HUES48 (cell line): ENCODE measurements at regions not wholly inside any gene's neighbourhood (a gene's known extent, or its start where the extent isn't known, plus 50 kb on each side); places are given as distances from the start of the nearest gene placed in this dataset.

Experiments
- H3K27ac ChIP-seq: one replicate; pipeline ENCODE4 v1.7.0; 2013; ENCODE audit warnings: low read depth, low read length, inconsistent platforms
- H3K27me3 ChIP-seq: 2 replicates; pipeline ENCODE4 v1.6.1; 2013; ENCODE audit warnings: mild to moderate bottlenecking, low read length; ENCODE audit not compliant: control insufficient read depth, insufficient read depth
- H3K36me3 ChIP-seq: 2 replicates; pipeline ENCODE4 v1.6.1; 2013; ENCODE audit warnings: low read length; ENCODE audit not compliant: control insufficient read depth, insufficient read depth
- H3K4me1 ChIP-seq: 2 replicates; pipeline ENCODE4 v1.6.1; 2013; ENCODE audit warnings: mild to moderate bottlenecking, low read length; ENCODE audit not compliant: control insufficient read depth, insufficient read depth
- H3K4me3 ChIP-seq: 2 replicates; pipeline ENCODE4 v1.5.1; 2013; ENCODE audit warnings: mild to moderate bottlenecking, low read depth, low read length
- H3K9ac ChIP-seq: 2 replicates; pipeline ENCODE4 v1.6.1; 2013; ENCODE audit warnings: mild to moderate bottlenecking, low read depth, low read length, moderate library complexity
- H3K9me3 ChIP-seq: 2 replicates; pipeline ENCODE4 v1.6.1; 2013; ENCODE audit warnings: low read length; ENCODE audit not compliant: control insufficient read depth, insufficient read depth

DNA sequence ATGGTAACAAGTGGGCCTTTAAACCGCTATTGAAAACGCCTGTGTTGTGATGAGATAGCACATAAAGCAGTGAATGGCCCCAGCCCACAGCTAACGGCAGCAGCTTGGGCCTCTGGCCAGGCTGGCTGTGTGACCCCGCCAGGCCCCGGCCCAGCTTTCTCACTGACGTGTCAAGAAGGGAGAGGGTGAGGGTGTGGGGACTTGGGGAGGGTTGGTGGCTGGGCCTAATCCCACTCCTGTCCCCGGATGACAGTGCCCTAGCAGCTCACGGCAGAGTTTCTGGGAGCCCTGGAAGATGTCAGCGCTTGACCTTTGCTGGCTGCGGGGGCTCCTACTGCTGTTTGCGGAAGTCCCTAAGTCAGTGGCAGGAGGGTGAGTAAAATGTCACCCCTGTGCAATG is 88.9 kb upstream of the SHH start:
- Histone ChIP-seq H3K9me3 (peaks cover 12% of the 10 kb centered on the region), H3K27me3 (no peaks in the 10 kb centered on the region), H3K4me1 (no peaks in the 10 kb centered on the region), H3K36me3 (no peaks in the 10 kb centered on the region), H3K9ac (no peak overlapping the region), H3K4me3 (no peak overlapping the region), H3K27ac (no peak overlapping the region)

DNA sequence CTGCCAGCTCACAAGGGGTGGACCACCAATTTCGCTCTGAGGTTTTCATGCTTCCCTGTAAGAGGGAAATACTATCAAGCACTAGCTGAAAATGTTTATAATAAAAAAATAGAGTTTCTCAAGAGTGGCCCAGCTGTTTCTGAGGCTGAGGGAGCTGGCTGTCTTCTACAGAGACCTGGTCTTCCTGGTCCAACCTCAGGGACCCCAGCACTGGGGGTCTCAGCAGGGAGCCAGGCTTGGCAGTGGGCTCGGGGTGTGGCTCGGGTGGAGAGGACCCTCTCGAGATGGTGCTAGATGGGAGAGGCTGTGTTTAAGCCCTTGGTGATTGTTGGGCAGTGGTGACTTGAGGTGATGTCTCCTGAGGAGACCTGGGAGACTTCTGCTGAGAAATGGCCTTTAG is 87.3 kb upstream of the SHH start:
- Histone ChIP-seq H3K36me3 (no peaks in the 10 kb centered on the region), H3K27ac (no peak overlapping the region), H3K9ac (no peak overlapping the region), H3K27me3 (no peaks in the 10 kb centered on the region), H3K4me1 (no peaks in the 10 kb centered on the region), H3K4me3 (no peak overlapping the region), H3K9me3 (peaks cover 12% of the 10 kb centered on the region)

GRCh38 chr7:155897758-155898386 is 85.6 kb upstream of the SHH start:
- Histone ChIP-seq H3K9me3 (peaks cover 18% of the 10 kb centered on the region), H3K4me3 (no peak overlapping the region), H3K27me3 (no peaks in the 10 kb centered on the region), H3K4me1 (no peaks in the 10 kb centered on the region), H3K9ac (no peak overlapping the region), H3K27ac (no peak overlapping the region), H3K36me3 (no peaks in the 10 kb centered on the region)

- Histone ChIP-seq H3K27ac (no peak overlapping the region), H3K4me3 (no peak overlapping the region), H3K4me1 (no peaks in the 10 kb centered on the region), H3K36me3 (no peaks in the 10 kb centered on the region), H3K9me3 (peaks cover 18% of the 10 kb centered on the region; the same call in 1 of the 2 replicates), H3K27me3 (no peaks in the 10 kb centered on the region), H3K9ac (no peak overlapping the region)
Measured at GRCh38 chr7:155896531-155897263, 84.4 kb upstream of the SHH start.

GRCh38 chr7:155893664-155894063 is 81.4 kb upstream of the SHH start:
- H3K36me3 ChIP-seq = no peaks in the 10 kb centered on the region
- no peaks in the 10 kb centered on the region for H3K27me3 ChIP-seq
- no peaks in the 10 kb centered on the region for H3K4me1 ChIP-seq
- H3K9me3 ChIP-seq = peaks cover 15% of the 10 kb centered on the region; the same call in 1 of the 2 replicates
- no peak overlapping the region for H3K4me3 ChIP-seq
- H3K9ac ChIP-seq = no peak overlapping the region
- no peak overlapping the region for H3K27ac ChIP-seq

DNA sequence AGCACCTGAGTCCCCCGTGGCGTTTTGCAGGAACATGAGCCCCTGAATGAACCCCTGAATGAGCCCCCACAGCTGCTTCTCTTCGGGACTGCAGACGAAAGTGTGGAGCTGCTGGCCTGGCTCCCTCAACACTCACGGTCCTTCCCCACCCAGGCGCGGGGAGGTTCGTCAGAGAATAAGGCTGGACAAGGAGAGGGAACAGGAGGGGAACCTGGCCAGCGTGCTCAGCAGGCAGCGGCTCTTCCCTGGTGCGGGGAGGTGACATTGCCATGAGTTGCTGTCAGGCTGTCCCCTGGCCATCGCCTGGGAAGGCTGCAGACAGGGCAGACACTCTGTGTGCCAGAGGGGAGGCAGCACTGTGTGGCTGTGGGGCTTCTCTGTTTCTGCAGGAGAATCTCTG is 80.9 kb upstream of the SHH start:
- no peak overlapping the region for H3K9ac ChIP-seq
- peaks cover 15% of the 10 kb centered on the region; the same call in 1 of the 2 replicates for H3K9me3 ChIP-seq
- no peak overlapping the region for H3K27ac ChIP-seq
- H3K4me3 ChIP-seq = no peak overlapping the region
- H3K4me1 ChIP-seq = no peaks in the 10 kb centered on the region
- H3K36me3 ChIP-seq = no peaks in the 10 kb centered on the region
- no peaks in the 10 kb centered on the region for H3K27me3 ChIP-seq

GRCh38 chr7:155889636-155890511 is 77.6 kb upstream of the SHH start:
- Histone ChIP-seq H3K9me3 (peaks cover 15% of the 10 kb centered on the region; the same call in 1 of the 2 replicates), H3K36me3 (no peaks in the 10 kb centered on the region), H3K4me3 (no peak overlapping the region), H3K4me1 (no peaks in the 10 kb centered on the region), H3K27me3 (no peaks in the 10 kb centered on the region), H3K9ac (no peak overlapping the region), H3K27ac (no peak overlapping the region)

- no peaks in the 10 kb centered on the region for H3K36me3 ChIP-seq
- H3K9me3 ChIP-seq = peaks cover 10% of the 10 kb centered on the region; the same call in 1 of the 2 replicates
Measured at GRCh38 chr7:155887174-155887525, 74.9 kb upstream of the SHH start.

GRCh38 chr7:155886391-155887173 is 74.3 kb upstream of the SHH start:
- no peaks in the 10 kb centered on the region for H3K36me3 ChIP-seq
- peaks cover 10% of the 10 kb centered on the region; the same call in 1 of the 2 replicates for H3K9me3 ChIP-seq
- no peak overlapping the region for H3K9ac ChIP-seq
- H3K4me1 ChIP-seq = no peaks in the 10 kb centered on the region
- no peak overlapping the region for H3K4me3 ChIP-seq
- no peaks in the 10 kb centered on the region for H3K27me3 ChIP-seq
- H3K27ac ChIP-seq = no peak overlapping the region

More at GRCh38 chr7:155887174-155887525, 74.9 kb upstream of the SHH start:
- Histone ChIP-seq H3K9ac (no peak overlapping the region), H3K4me3 (no peak overlapping the region), H3K27ac (no peak overlapping the region), H3K4me1 (no peaks in the 10 kb centered on the region), H3K27me3 (no peaks in the 10 kb centered on the region)
